Spleen (tissue), 3 donors: ENCODE measurements at regions not wholly inside any gene's neighbourhood (a gene's known extent, or its start where the extent isn't known, plus 50 kb on each side); places are given as distances from the start of the nearest gene placed in this dataset.

ENCODE experiments used
- POLR2A ChIP-seq, 3 donors: fragments of 450-650 bp; IDR thresholded peaks; one replicate each; pipeline ENCODE4 v1.5.1; 2017; ENCODE audit warnings: antibody characterized with exemption in 3 of 3, mild to moderate bottlenecking in 1 of 3
- POLR2AphosphoS5 ChIP-seq, 3 donors: sonication (generic); formaldehyde crosslinking; IDR thresholded peaks; one replicate each; pipeline ENCODE4 v1.5.1; 2017; ENCODE audit warnings: antibody characterized with exemption in 3 of 3

- no peak for TF ChIP-seq POLR2A (IDR thresholded peaks at IDR 0.05)
- TF ChIP-seq POLR2AphosphoS5 (IDR thresholded peaks at IDR 0.05): no peak
These were observed 389.7 kb upstream of the ARID1B start for GRCh38 chr6:156387472-156387871.
